PC-3 (cell line): ENCODE measurements at regions not wholly inside any gene's neighbourhood (a gene's known extent, or its start where the extent isn't known, plus 50 kb on each side); places are given as distances from the start of the nearest gene placed in this dataset.

ENCODE experiments used
- ATAC-seq: fragments of 200-7000 bp; cut with Tn5 transposase; 2 replicates; pipeline ENCODE4 v1.9.1; 2020; ENCODE audit warnings: mild to moderate bottlenecking, moderate library complexity
- BruUV-seq: library from RNA; stranded (reverse); fragments of 400-500 nt; replicated peaks from 2 replicates; lab custom pipeline; 2021; lab: Mats Ljungman, UMichigan
- CTCF ChIA-PET: fragments of 300-600 bp; sonication (Branson Sonifier 250); formaldehyde crosslinking; loops from one replicate; lab custom pipeline; 2022; ENCODE audit warnings: antibody characterized with exemption; lab: Charles Lee
- POLR2A ChIA-PET: fragments of 300-600 bp; sonication (Branson Sonifier 250); formaldehyde crosslinking; loops from one replicate; lab custom pipeline; 2022; ENCODE audit warnings: antibody characterized with exemption; ENCODE audit not compliant: unreplicated experiment; lab: Charles Lee
- DNase-seq: peaks from one replicate; pipeline ENCODE4 v3.0.0-alpha.2; 2015
- H2AFZ ChIP-seq: fragments of 300-600 bp; sonication (generic); 2 replicates; pipeline ENCODE4 v1.6.0; 2016; ENCODE audit warnings: antibody characterized with exemption, low read length
- H3F3A ChIP-seq: fragments of 300-600 bp; sonication (generic); one replicate; pipeline ENCODE4 v1.6.0; 2017; ENCODE audit warnings: antibody characterized with exemption, low read length, control low read depth, mild to moderate bottlenecking; ENCODE audit not compliant: unreplicated experiment
- H3K27ac ChIP-seq: fragments of 300-600 bp; sonication (generic); 2 replicates; pipeline ENCODE4 v1.5.1; 2016; ENCODE audit warnings: mild to moderate bottlenecking, low read length
- H3K27me3 ChIP-seq: fragments of 300-600 bp; sonication (generic); 2 replicates; pipeline ENCODE4 v1.6.1; 2016; ENCODE audit warnings: low read length, mixed read lengths
- H3K36me3 ChIP-seq: fragments of 300-600 bp; sonication (generic); 2 replicates; pipeline ENCODE4 v1.6.1; 2016; ENCODE audit warnings: low read depth, mixed run types, low read length, mixed read lengths
- H3K4me1 ChIP-seq: fragments of 300-600 bp; sonication (generic); 2 replicates; pipeline ENCODE4 v1.5.1; 2016; ENCODE audit warnings: low read length; ENCODE audit not compliant: insufficient read depth
- H3K4me2 ChIP-seq: fragments of 300-600 bp; sonication (generic); 2 replicates; pipeline ENCODE4 v1.6.0; 2016; ENCODE audit warnings: low read length
- H3K4me3 ChIP-seq: fragments of 300-600 bp; sonication (generic); 2 replicates; pipeline ENCODE4 v1.5.1; 2016; ENCODE audit warnings: mild to moderate bottlenecking, low read length, mixed read lengths
- H3K79me2 ChIP-seq: fragments of 300-600 bp; sonication (generic); 2 replicates; pipeline ENCODE4 v1.6.1; 2017; ENCODE audit warnings: low read length, mixed read lengths
- H3K9ac ChIP-seq: fragments of 300-600 bp; sonication (generic); 2 replicates; pipeline ENCODE4 v1.6.0; 2016; ENCODE audit warnings: mild to moderate bottlenecking, low read length
- H3K9me2 ChIP-seq: fragments of 300-600 bp; sonication (generic); replicated peaks from 2 replicates; pipeline ENCODE4 v1.6.1; 2016; ENCODE audit warnings: mixed run types, low read length, mixed read lengths
- H3K9me3 ChIP-seq: fragments of 300-600 bp; sonication (generic); 2 replicates; pipeline ENCODE4 v1.6.1; 2016; ENCODE audit warnings: low read length, mixed read lengths
- H4K20me1 ChIP-seq: fragments of 300-600 bp; sonication (generic); 2 replicates; pipeline ENCODE4 v1.6.1; 2016; ENCODE audit warnings: low read length, mixed read lengths
- EZH2 ChIP-seq: fragments of 300-600 bp; sonication (generic); IDR thresholded peaks from one replicate; pipeline ENCODE4 v1.6.1; 2017; ENCODE audit warnings: antibody characterized with exemption, mild to moderate bottlenecking, low read length; ENCODE audit not compliant: unreplicated experiment
- EZH2phosphoT487 ChIP-seq: fragments of 300-600 bp; sonication (generic); IDR thresholded peaks from 2 replicates; pipeline ENCODE4 v1.6.1; 2018; ENCODE audit warnings: mild to moderate bottlenecking, antibody characterized with exemption, low read length, borderline replicate concordance
- intact Hi-C: fragments of 100-400 bp; cut with micrococcal nuclease; formaldehyde crosslinking; loops from 2 replicates; pipeline ENCODE4 v1.9.0; 2023
- TF ChIP-seq, protein P1 (sequence below): fragments of 300-600 bp; sonication (generic); conservative IDR thresholded peaks from 2 replicates; pipeline ENCODE4 v1.5.1; 2017; ENCODE audit warnings: antibody characterized with exemption, low read depth, mild to moderate bottlenecking, low read length

DNA sequence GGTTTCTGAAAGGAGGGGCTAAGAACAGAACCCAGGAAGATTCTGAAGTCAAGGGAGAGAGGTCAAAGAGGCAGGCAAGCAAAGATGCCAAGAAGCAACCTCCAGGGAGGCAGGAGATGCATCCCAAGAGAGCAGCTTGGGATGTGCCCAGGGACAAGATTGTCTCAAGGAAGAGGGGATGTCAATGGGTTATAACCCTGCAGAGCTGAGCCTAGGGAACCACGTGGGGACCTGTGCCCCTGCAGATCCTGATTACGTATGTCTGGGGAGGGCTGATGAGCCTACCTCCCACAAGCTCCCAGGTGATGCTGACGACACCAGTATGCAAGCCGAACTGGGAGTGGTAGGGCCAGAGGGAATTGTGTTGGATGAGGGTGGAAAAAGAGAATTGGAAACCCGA, 70.9 kb upstream of the IRS2 start:
- ChIA-PET POLR2A (no interaction called here), CTCF (no interaction called here)
- H2AFZ ChIP-seq, result no peak overlapping the region
- H3K4me1 ChIP-seq, result peaks cover 14% of the 10 kb centered on the region
- no peaks in the 10 kb centered on the region for H3K36me3 ChIP-seq
- no peaks in the 10 kb centered on the region for H3F3A ChIP-seq
- no peaks in the 10 kb centered on the region for H3K27me3 ChIP-seq
- no TSS peak for BruUV-seq
- no peak overlapping the region for H3K27ac ChIP-seq
- H3K4me2 ChIP-seq, result no peak overlapping the region
- DNase-seq, result no peak
- no peak overlapping the region for H3K9ac ChIP-seq
- no peaks in the 10 kb centered on the region for H3K79me2 ChIP-seq
- intact Hi-C loops, result no loop called here
- H3K9me2 ChIP-seq, result no peaks in the 10 kb centered on the region
- H3K4me3 ChIP-seq, result no peak overlapping the region
- no peak for ATAC-seq
- no peaks in the 10 kb centered on the region for H4K20me1 ChIP-seq
- no peak for TF ChIP-seq EZH2phosphoT487
- TF ChIP-seq, protein P1, sequence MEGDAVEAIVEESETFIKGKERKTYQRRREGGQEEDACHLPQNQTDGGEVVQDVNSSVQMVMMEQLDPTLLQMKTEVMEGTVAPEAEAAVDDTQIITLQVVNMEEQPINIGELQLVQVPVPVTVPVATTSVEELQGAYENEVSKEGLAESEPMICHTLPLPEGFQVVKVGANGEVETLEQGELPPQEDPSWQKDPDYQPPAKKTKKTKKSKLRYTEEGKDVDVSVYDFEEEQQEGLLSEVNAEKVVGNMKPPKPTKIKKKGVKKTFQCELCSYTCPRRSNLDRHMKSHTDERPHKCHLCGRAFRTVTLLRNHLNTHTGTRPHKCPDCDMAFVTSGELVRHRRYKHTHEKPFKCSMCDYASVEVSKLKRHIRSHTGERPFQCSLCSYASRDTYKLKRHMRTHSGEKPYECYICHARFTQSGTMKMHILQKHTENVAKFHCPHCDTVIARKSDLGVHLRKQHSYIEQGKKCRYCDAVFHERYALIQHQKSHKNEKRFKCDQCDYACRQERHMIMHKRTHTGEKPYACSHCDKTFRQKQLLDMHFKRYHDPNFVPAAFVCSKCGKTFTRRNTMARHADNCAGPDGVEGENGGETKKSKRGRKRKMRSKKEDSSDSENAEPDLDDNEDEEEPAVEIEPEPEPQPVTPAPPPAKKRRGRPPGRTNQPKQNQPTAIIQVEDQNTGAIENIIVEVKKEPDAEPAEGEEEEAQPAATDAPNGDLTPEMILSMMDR, result no peak
- no peak for TF ChIP-seq EZH2
- no peaks in the 10 kb centered on the region for H3K9me3 ChIP-seq

DNA sequence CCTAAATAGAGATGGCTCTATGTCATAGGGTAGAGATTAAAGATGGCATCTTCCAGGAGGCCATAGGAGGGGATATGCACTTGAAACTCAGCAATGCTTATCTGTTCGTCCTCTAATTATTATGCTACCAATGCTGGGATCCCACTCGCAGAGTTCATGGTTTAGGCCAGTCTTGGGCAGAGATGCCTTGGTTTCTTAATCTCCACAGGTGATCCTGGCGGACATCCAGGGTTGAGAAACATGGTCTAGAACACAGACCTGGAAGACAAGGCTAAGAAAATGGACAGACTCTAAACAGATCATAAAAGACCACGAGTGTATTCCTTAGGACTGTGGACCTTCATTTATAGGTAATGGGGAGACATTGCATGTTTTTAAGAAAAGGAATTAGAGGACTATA, 70.0 kb upstream of the IRS2 start:
- BruUV-seq, result no TSS peak
- DNase-seq (no peak), ATAC-seq (no peak)
- CTCF ChIA-PET, result no interaction called here
- Histone ChIP-seq H3K27ac (no peak overlapping the region), H3K4me2 (no peak overlapping the region), H3K27me3 (no peaks in the 10 kb centered on the region), H2AFZ (no peak overlapping the region), H3K9me3 (no peaks in the 10 kb centered on the region), H3K4me3 (no peak overlapping the region), H4K20me1 (no peaks in the 10 kb centered on the region), H3K79me2 (no peaks in the 10 kb centered on the region), H3K9me2 (no peaks in the 10 kb centered on the region), H3F3A (no peaks in the 10 kb centered on the region), H3K4me1 (peaks cover 6% of the 10 kb centered on the region), H3K36me3 (no peaks in the 10 kb centered on the region), H3K9ac (no peak overlapping the region)
- TF ChIP-seq, protein P1, result no peak
- TF ChIP-seq EZH2, result no peak
- TF ChIP-seq EZH2phosphoT487, result no peak
- intact Hi-C loops, result no loop called here
- POLR2A ChIA-PET, result no interaction called here

DNA sequence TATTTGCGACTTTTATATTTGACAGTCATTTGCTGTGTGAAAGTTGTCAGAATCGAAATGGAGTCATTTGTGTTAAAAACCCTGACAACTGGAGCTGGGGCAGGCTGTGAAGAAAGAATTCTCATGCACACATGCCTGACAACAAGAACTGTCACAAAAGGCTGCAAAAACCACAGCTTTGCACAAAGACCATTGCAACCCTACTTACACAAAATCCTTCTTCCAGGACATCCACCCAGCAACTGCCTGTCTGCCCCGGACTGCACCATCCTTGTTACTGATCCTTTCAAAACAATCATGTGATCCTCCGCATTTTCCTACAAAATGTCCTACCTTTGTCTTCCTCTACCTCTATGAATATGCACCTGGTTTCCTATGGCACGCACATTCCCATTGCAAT, 66.8 kb upstream of the IRS2 start:
- H3K36me3 ChIP-seq, result no peaks in the 10 kb centered on the region

More for the DNA sequence above, 66.8 kb upstream of the IRS2 start:
- Histone ChIP-seq H3F3A (no peaks in the 10 kb centered on the region), H3K9me3 (no peaks in the 10 kb centered on the region), H3K9ac (no peak overlapping the region), H3K4me2 (no peak overlapping the region), H3K79me2 (no peaks in the 10 kb centered on the region), H3K4me3 (no peak overlapping the region), H3K4me1 (peaks cover 5% of the 10 kb centered on the region), H3K27ac (no peak overlapping the region), H3K9me2 (no peaks in the 10 kb centered on the region), H2AFZ (no peak overlapping the region), H4K20me1 (no peaks in the 10 kb centered on the region), H3K27me3 (no peaks in the 10 kb centered on the region)
- ChIA-PET POLR2A (no interaction called here), CTCF (no interaction called here)
- ATAC-seq (no peak), DNase-seq (no peak)
- TF ChIP-seq EZH2phosphoT487 (no peak), EZH2 (no peak)
- TF ChIP-seq, protein P1, result no peak
- intact Hi-C loops, result no loop called here
- BruUV-seq, result no TSS peak
